ENCODE measurements at regions not wholly inside any gene's neighbourhood (a gene's known extent, or its start where the extent isn't known, plus 50 kb on each side); places are given as distances from the start of the nearest gene placed in this dataset.

- H3K27ac ChIP-seq (ENCODE audit: insufficient read depth, low read depth, low read length): no peak overlapping the region
- no peaks in the 10 kb centered on the region for H3K9me1 ChIP-seq (replicated peaks; ENCODE audit: control insufficient read depth, extremely low read depth, insufficient read depth, low read length)
- intact Hi-C loops (cut with micrococcal nuclease): no loop called here
- peaks cover 10% of the 10 kb centered on the region for H3K4me1 ChIP-seq (ENCODE audit: control insufficient read depth, extremely low read depth, insufficient read depth, low read length)
- BruUV-seq (replicated peaks): no TSS peak
- DNase-seq (ENCODE audit: low read depth, low spot score): no peak
- no peak overlapping the region for H3K9ac ChIP-seq (replicated peaks; ENCODE audit: extremely low read depth, insufficient read depth, low read length)
- TF ChIP-seq JUN (IDR thresholded peaks at IDR 0.05; ENCODE audit: borderline replicate concordance, insufficient read depth, insufficient read length, low read depth) (no peak), GATA2 (IDR thresholded peaks at IDR 0.05; ENCODE audit: insufficient read depth, insufficient read length, low read depth, low read length) (no peak), FOS (IDR thresholded peaks at IDR 0.05; ENCODE audit: borderline replicate concordance, insufficient read depth, low read length) (no peak)
- H3K4me3 ChIP-seq (replicated peaks in 1 of 3; ENCODE audit: insufficient read depth in 1 of 3, low read depth in 1 of 3, low read length in 3 of 3): no peak overlapping the region
- FAIRE-seq: no peak
- dilution Hi-C loops (cut with MboI; ENCODE audit: extremely low pct_ligation_motif_present, low sequenced_read_pairs): no loop called here
- no peaks in the 10 kb centered on the region for H3K36me3 ChIP-seq (ENCODE audit: control insufficient read depth in 2 of 2, extremely low read depth in 1 of 2, insufficient read depth in 2 of 2, low read length in 2 of 2)
- H3K27me3 ChIP-seq (ENCODE audit: control insufficient read depth in 2 of 2, insufficient read depth in 2 of 2, low read length in 2 of 2): no peaks in the 10 kb centered on the region
- no peaks in the 10 kb centered on the region for H3K79me2 ChIP-seq (ENCODE audit: control insufficient read depth, insufficient read depth, low read length)
- H2AFZ ChIP-seq (ENCODE audit: low read depth, low read length): no peak overlapping the region
- CTCF ChIA-PET: no interaction called here
- H3K9me3 ChIP-seq (replicated peaks; ENCODE audit: control insufficient read depth, insufficient read depth, low read length): no peaks in the 10 kb centered on the region
- no peaks in the 10 kb centered on the region for H4K20me1 ChIP-seq (replicated peaks; ENCODE audit: control insufficient read depth, extremely low read depth, insufficient read depth, low read length)
- POLR2A ChIA-PET: no interaction called here
- no peak overlapping the region for H3K4me2 ChIP-seq (ENCODE audit: insufficient read depth, low read length)
Measured at GRCh38 chr10:129253865-129254179, 213.2 kb upstream of the MGMT start.

GRCh38 chr10:129258283-129258923, 208.6 kb upstream of the MGMT start:
- Histone ChIP-seq H3K9ac (replicated peaks; ENCODE audit: extremely low read depth, insufficient read depth, low read length) (peak overlapping the region; percentile 19), H3K4me3 (replicated peaks in 1 of 3; ENCODE audit: insufficient read depth in 1 of 3, low read depth in 1 of 3, low read length in 3 of 3) (peak overlapping the region in 1 of 3 experiments; percentile 19), H3K36me3 (ENCODE audit: control insufficient read depth in 2 of 2, extremely low read depth in 1 of 2, insufficient read depth in 2 of 2, low read length in 2 of 2) (no peaks in the 10 kb centered on the region), H3K9me1 (replicated peaks; ENCODE audit: control insufficient read depth, extremely low read depth, insufficient read depth, low read length) (no peaks in the 10 kb centered on the region), H3K9me3 (replicated peaks; ENCODE audit: control insufficient read depth, insufficient read depth, low read length) (no peaks in the 10 kb centered on the region), H3K27ac (ENCODE audit: insufficient read depth, low read depth, low read length) (peak overlapping the region; percentile 30), H3K27me3 (ENCODE audit: control insufficient read depth in 2 of 2, insufficient read depth in 2 of 2, low read length in 2 of 2) (no peaks in the 10 kb centered on the region), H2AFZ (ENCODE audit: low read depth, low read length) (peak overlapping the region; percentile 90), H3K79me2 (ENCODE audit: control insufficient read depth, insufficient read depth, low read length) (no peaks in the 10 kb centered on the region), H3K4me2 (ENCODE audit: insufficient read depth, low read length) (peak overlapping the region; percentile 77), H3K4me1 (ENCODE audit: control insufficient read depth, extremely low read depth, insufficient read depth, low read length) (peaks cover 17% of the 10 kb centered on the region), H4K20me1 (replicated peaks; ENCODE audit: control insufficient read depth, extremely low read depth, insufficient read depth, low read length) (no peaks in the 10 kb centered on the region)
- TF ChIP-seq POLR2A (IDR thresholded peaks at IDR 0.05; ENCODE audit: low read depth, low read length) (no peak), FOS (IDR thresholded peaks at IDR 0.05; ENCODE audit: borderline replicate concordance, insufficient read depth, low read length) (peak; percentile 37)
- ChIA-PET POLR2A (interaction anchor here (0.5 to 0.6 kb wide), 2 partner anchors 49 to 196 kb away, joined by 3 to 4 read pairs; no protein-coding TSS in a partner anchor), CTCF (interaction anchor here (0.8 to 1.5 kb wide), 4 partner anchors 74 to 227 kb away, joined by 3 to 6 read pairs (median 5); no protein-coding TSS in a partner anchor)
- FAIRE-seq: peak; percentile 87
- dilution Hi-C loops (cut with MboI; ENCODE audit: extremely low pct_ligation_motif_present, low sequenced_read_pairs) (no loop called here), intact Hi-C loops (cut with micrococcal nuclease) (loop anchor here (1.0 to 2.0 kb wide), 4 partner anchors 47 to 219 kb away; no protein-coding TSS in a partner anchor)
- BruUV-seq (replicated peaks): no TSS peak
- DNase-seq (ENCODE audit: low read depth, low spot score): peak; percentile 82
